HL-60 (cell line): ENCODE measurements at regions not wholly inside any gene's neighbourhood (a gene's known extent, or its start where the extent isn't known, plus 50 kb on each side); places are given as distances from the start of the nearest gene placed in this dataset.
"Not testable (repeated sequence)": the region's sequence is repeated elsewhere in the genome, so short reads cannot be mapped to it uniquely, and the experiment has no call there.

ENCODE experiments used
- DNase-seq, 2 experiments: peaks; one replicate each; pipeline ENCODE4 v3.0.0-alpha.2; 2010 to 2020; ENCODE audit warnings: low read depth in 1 of 2, low spot score in 1 of 2
- H3K27ac ChIP-seq: fragments of 250-450 bp; sonication (Bioruptor Pico); replicated peaks from 2 replicates; pipeline ENCODE4 v1.5.1; 2020; ENCODE audit warnings: mild to moderate bottlenecking, moderate library complexity
- H3K27me3 ChIP-seq: fragments of 250-450 bp; sonication (Bioruptor Pico); 2 replicates; pipeline ENCODE4 v1.5.1; 2021; ENCODE audit warnings: mild to moderate bottlenecking, moderate library complexity; ENCODE audit not compliant: insufficient read depth, poor library complexity, severe bottlenecking
- H3K4me3 ChIP-seq: replicated peaks from 2 replicates; pipeline ENCODE4 v1.5.1; 2011; ENCODE audit warnings: mild to moderate bottlenecking, control low read depth, low read length; ENCODE audit not compliant: insufficient read depth
- CTCF ChIP-seq: IDR thresholded peaks from one replicate; pipeline ENCODE4 v1.5.1; 2011; ENCODE audit warnings: low read length, control low read depth, inconsistent platforms; ENCODE audit not compliant: insufficient read depth
- GABPA ChIP-seq: IDR thresholded peaks from 2 replicates; pipeline ENCODE4 v1.6.1; 2012; ENCODE audit warnings: low read depth
- POLR2AphosphoS5 ChIP-seq: IDR thresholded peaks from 2 replicates; pipeline ENCODE4 v1.6.1; 2012; ENCODE audit warnings: low read depth
- REST ChIP-seq: IDR thresholded peaks from 2 replicates; pipeline ENCODE4 v1.6.1; 2012; ENCODE audit warnings: low read depth; ENCODE audit not compliant: insufficient replicate concordance
- SPI1 ChIP-seq: IDR thresholded peaks from 2 replicates; pipeline ENCODE4 v1.6.1; 2012; ENCODE audit warnings: low read depth, mild to moderate bottlenecking, borderline replicate concordance

GRCh38 chr3:170689296-170689829, 103.5 kb upstream of the SLC7A14 start:
- H3K27me3 ChIP-seq, result no peaks in the 10 kb centered on the region
- H3K4me3 ChIP-seq, result no peak overlapping the region
- TF ChIP-seq GABPA (no peak), POLR2AphosphoS5 (no peak), CTCF (no peak), SPI1 (no peak), REST (no peak)
- DNase-seq, result no peak
- no peak overlapping the region for H3K27ac ChIP-seq

GRCh38 chr3:170688222-170688621, 102.3 kb upstream of the SLC7A14 start:
- not testable (repeated sequence) for H3K27ac ChIP-seq, H3K27me3 ChIP-seq, H3K4me3 ChIP-seq, DNase-seq

GRCh38 chr3:170680593-170680992, 94.7 kb upstream of the SLC7A14 start:
- Histone ChIP-seq H3K4me3 (no peak overlapping the region), H3K27me3 (no peaks in the 10 kb centered on the region), H3K27ac (no peak overlapping the region)
- DNase-seq, result no peak
- TF ChIP-seq REST (no peak), POLR2AphosphoS5 (no peak), CTCF (no peak), SPI1 (no peak), GABPA (no peak)

GRCh38 chr3:170679190-170679589, 93.3 kb upstream of the SLC7A14 start:
- no peak for TF ChIP-seq CTCF
- H3K4me3 ChIP-seq, result no peak overlapping the region
- no peaks in the 10 kb centered on the region for H3K27me3 ChIP-seq
- H3K27ac ChIP-seq, result no peak overlapping the region
- no peak for DNase-seq
